ENCODE measurements at regions not wholly inside any gene's neighbourhood (a gene's known extent, or its start where the extent isn't known, plus 50 kb on each side); places are given as distances from the start of the nearest gene placed in this dataset.

GRCh38 chr12:34386621-34387255 lies 364.4 kb downstream of the ALG10 start:
- no peak for DNase-seq

- DNase-seq = no peak
Observed at GRCh38 chr12:34387711-34388635, 365.7 kb downstream of the ALG10 start.

- DNase-seq = no peak
Observed at GRCh38 chr12:34388636-34389377, 366.5 kb downstream of the ALG10 start.

- DNase-seq = no peak
Observed at GRCh38 chr12:34389378-34390170, 367.3 kb downstream of the ALG10 start.

GRCh38 chr12:34390171-34390841 lies 368.0 kb downstream of the ALG10 start:
- no peak for DNase-seq

- DNase-seq = no peak
Observed at GRCh38 chr12:34390846-34391700, 368.8 kb downstream of the ALG10 start.

GRCh38 chr12:34391771-34392581 lies 369.7 kb downstream of the ALG10 start:
- DNase-seq = no peak

- DNase-seq = no peak
Observed at GRCh38 chr12:34392741-34393085, 370.4 kb downstream of the ALG10 start.

GRCh38 chr12:34393086-34393820 lies 371.0 kb downstream of the ALG10 start:
- DNase-seq = no peak

- no peak for DNase-seq
Observed at GRCh38 chr12:34393821-34394150, 371.5 kb downstream of the ALG10 start.

GRCh38 chr12:34394211-34395055 lies 372.1 kb downstream of the ALG10 start:
- no peak for DNase-seq

GRCh38 chr12:34395056-34396005 lies 373.0 kb downstream of the ALG10 start:
- DNase-seq = no peak

- DNase-seq = no peak
Observed at GRCh38 chr12:34396006-34396860, 373.9 kb downstream of the ALG10 start.

GRCh38 chr12:34396861-34397590 lies 374.7 kb downstream of the ALG10 start:
- DNase-seq = no peak

GRCh38 chr12:34397591-34398365 lies 375.5 kb downstream of the ALG10 start:
- no peak for DNase-seq
